MM.1S (cell line): ENCODE measurements at regions not wholly inside any gene's neighbourhood (a gene's known extent, or its start where the extent isn't known, plus 50 kb on each side); places are given as distances from the start of the nearest gene placed in this dataset.

ENCODE experiments used
- DNase-seq: peaks from one replicate; pipeline ENCODE4 v3.0.0-alpha.2; 2015
- H2AFZ ChIP-seq: fragments of 300-600 bp; sonication (generic); 2 replicates; pipeline ENCODE4 v1.6.0; 2016; ENCODE audit warnings: antibody characterized with exemption, low read length
- H3F3A ChIP-seq: fragments of 300-600 bp; sonication (generic); 2 replicates; pipeline ENCODE4 v1.6.1; 2016; ENCODE audit warnings: mild to moderate bottlenecking, antibody characterized with exemption, low read length, moderate library complexity, mixed read lengths; ENCODE audit not compliant: insufficient read depth
- H3K27ac ChIP-seq: fragments of 300-600 bp; sonication (generic); 2 replicates; pipeline ENCODE4 v1.5.1; 2016; ENCODE audit warnings: mild to moderate bottlenecking, low read length
- H3K27me3 ChIP-seq: fragments of 300-600 bp; sonication (generic); replicated peaks from 2 replicates; pipeline ENCODE4 v1.6.0; 2016; ENCODE audit warnings: low read length; ENCODE audit not compliant: insufficient read depth
- H3K36me3 ChIP-seq: fragments of 300-600 bp; sonication (generic); replicated peaks from 2 replicates; pipeline ENCODE4 v1.6.1; 2016; ENCODE audit warnings: mild to moderate bottlenecking, low read length, mixed read lengths; ENCODE audit not compliant: insufficient read depth
- H3K4me1 ChIP-seq: fragments of 300-600 bp; sonication (generic); 2 replicates; pipeline ENCODE4 v1.6.1; 2016; ENCODE audit warnings: low read length, mixed read lengths
- H3K4me2 ChIP-seq: fragments of 300-600 bp; sonication (generic); 2 replicates; pipeline ENCODE4 v1.6.0; 2016; ENCODE audit warnings: low read depth, low read length
- H3K4me3 ChIP-seq: fragments of 300-600 bp; sonication (generic); 2 replicates; pipeline ENCODE4 v1.5.1; 2016; ENCODE audit warnings: low read length, mixed read lengths
- H3K79me2 ChIP-seq: fragments of 300-600 bp; sonication (generic); 2 replicates; pipeline ENCODE4 v1.6.1; 2016; ENCODE audit warnings: mixed run types, low read length, mixed read lengths
- H3K9ac ChIP-seq: fragments of 300-600 bp; sonication (generic); 2 replicates; pipeline ENCODE4 v1.6.1; 2016; ENCODE audit warnings: low read length, mixed read lengths
- H3K9me2 ChIP-seq: fragments of 300-600 bp; sonication (generic); replicated peaks from 2 replicates; pipeline ENCODE4 v1.6.1; 2016; ENCODE audit warnings: mild to moderate bottlenecking, low read length, mixed read lengths; ENCODE audit not compliant: insufficient read depth
- H3K9me3 ChIP-seq: fragments of 300-600 bp; sonication (generic); replicated peaks from 2 replicates; pipeline ENCODE4 v1.6.1; 2016; ENCODE audit warnings: mild to moderate bottlenecking, low read length, mixed read lengths; ENCODE audit not compliant: insufficient read depth
- H4K20me1 ChIP-seq: fragments of 300-600 bp; sonication (generic); 2 replicates; pipeline ENCODE4 v1.6.1; 2016; ENCODE audit warnings: mild to moderate bottlenecking, low read length, moderate library complexity, mixed read lengths; ENCODE audit not compliant: insufficient read depth
- CTCF ChIP-seq: fragments of 300-600 bp; sonication (generic); IDR thresholded peaks from 2 replicates; pipeline ENCODE4 v1.5.1; 2016; ENCODE audit warnings: antibody characterized with exemption, low read length, mixed read lengths
- EZH2 ChIP-seq: fragments of 300-600 bp; sonication (generic); optimal IDR thresholded peaks from 2 replicates; pipeline ENCODE3; 2017; ENCODE audit warnings: low read depth, mild to moderate bottlenecking, antibody characterized with exemption, low read length, mixed read lengths
- EZH2phosphoT487 ChIP-seq: fragments of 300-600 bp; sonication (generic); IDR thresholded peaks from 2 replicates; pipeline ENCODE4 v1.6.1; 2018; ENCODE audit warnings: antibody characterized with exemption, low read length

- Histone ChIP-seq H3K27ac (no peak overlapping the region), H3K27me3 (no peaks in the 10 kb centered on the region), H3F3A (no peaks in the 10 kb centered on the region), H3K79me2 (no peaks in the 10 kb centered on the region), H3K9ac (no peak overlapping the region), H3K4me3 (no peak overlapping the region), H3K9me3 (no peaks in the 10 kb centered on the region), H3K9me2 (no peaks in the 10 kb centered on the region), H3K4me2 (no peak overlapping the region), H2AFZ (no peak overlapping the region), H3K4me1 (no peaks in the 10 kb centered on the region), H4K20me1 (no peaks in the 10 kb centered on the region), H3K36me3 (no peaks in the 10 kb centered on the region)
- no peak for DNase-seq
- TF ChIP-seq CTCF (no peak), EZH2phosphoT487 (no peak), EZH2 (no peak)
Measured at GRCh38 chr4:122229857-122230256, 77.7 kb downstream of the BLTP1 start.

DNA sequence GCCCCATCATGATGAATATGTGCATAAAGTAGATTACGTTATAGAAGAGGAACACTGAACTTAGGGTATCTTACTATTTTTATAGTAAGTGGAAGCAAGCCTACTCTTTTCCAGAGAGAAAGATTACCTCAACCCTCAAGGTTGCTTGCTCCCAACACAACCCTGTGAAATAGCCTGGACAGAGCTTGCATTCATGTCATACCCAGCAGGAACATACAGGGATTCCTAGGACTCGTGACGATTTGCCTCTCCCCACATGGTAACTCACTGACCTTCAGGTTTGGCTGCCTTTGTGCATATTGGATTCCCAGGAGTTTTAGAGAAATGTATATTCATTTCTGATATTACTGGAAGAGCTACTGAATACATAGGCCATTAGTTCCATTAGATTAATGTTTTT is 80.5 kb downstream of the BLTP1 start:
- Histone ChIP-seq H3K79me2 (no peaks in the 10 kb centered on the region), H3K9me3 (no peaks in the 10 kb centered on the region), H3K27me3 (no peaks in the 10 kb centered on the region), H3K9ac (no peak overlapping the region), H3K4me1 (no peaks in the 10 kb centered on the region), H4K20me1 (no peaks in the 10 kb centered on the region), H3K4me2 (no peak overlapping the region), H3K36me3 (no peaks in the 10 kb centered on the region), H2AFZ (no peak overlapping the region), H3K9me2 (no peaks in the 10 kb centered on the region), H3F3A (no peaks in the 10 kb centered on the region), H3K4me3 (no peak overlapping the region), H3K27ac (no peak overlapping the region)
- no peak for TF ChIP-seq EZH2
- TF ChIP-seq CTCF = no peak
- no peak for TF ChIP-seq EZH2phosphoT487
- no peak for DNase-seq

GRCh38 chr4:122234686-122235085 is 82.6 kb downstream of the BLTP1 start:
- no peak for TF ChIP-seq CTCF
- no peak for TF ChIP-seq EZH2
- no peak for TF ChIP-seq EZH2phosphoT487
- Histone ChIP-seq H4K20me1 (no peaks in the 10 kb centered on the region), H3K4me1 (no peaks in the 10 kb centered on the region), H3K4me2 (no peak overlapping the region), H3K36me3 (no peaks in the 10 kb centered on the region), H3K9me3 (no peaks in the 10 kb centered on the region), H3F3A (no peaks in the 10 kb centered on the region), H3K9me2 (no peaks in the 10 kb centered on the region), H3K4me3 (no peak overlapping the region), H3K27ac (no peak overlapping the region), H3K9ac (no peak overlapping the region), H2AFZ (no peak overlapping the region), H3K27me3 (no peaks in the 10 kb centered on the region), H3K79me2 (no peaks in the 10 kb centered on the region)
- DNase-seq = no peak

DNA sequence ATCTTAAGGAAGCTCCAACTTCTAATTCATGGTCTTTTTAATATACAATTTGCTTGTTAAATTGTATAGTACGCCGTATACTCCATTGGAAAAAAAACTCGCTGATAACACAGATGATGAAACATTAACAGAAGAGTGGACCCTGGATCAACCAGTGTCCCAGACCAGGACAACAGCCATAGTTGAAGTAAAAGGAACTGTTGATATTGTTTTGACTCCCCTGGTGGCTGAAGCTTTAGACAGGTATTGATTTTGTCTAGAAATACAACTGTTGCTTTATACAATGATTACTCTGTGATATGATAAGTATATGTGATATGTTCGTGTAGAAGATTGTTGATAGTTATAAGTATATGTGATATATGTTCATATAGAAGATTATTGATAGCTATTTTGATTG is 91.7 kb downstream of the BLTP1 start:
- no peaks in the 10 kb centered on the region for H3F3A ChIP-seq
- H3K27ac ChIP-seq = no peak overlapping the region
- H3K27me3 ChIP-seq = no peaks in the 10 kb centered on the region
- H4K20me1 ChIP-seq = no peaks in the 10 kb centered on the region
- no peak for DNase-seq
- no peaks in the 10 kb centered on the region for H3K4me1 ChIP-seq
- no peaks in the 10 kb centered on the region for H3K79me2 ChIP-seq
- TF ChIP-seq EZH2 (no peak), CTCF (no peak), EZH2phosphoT487 (no peak)
- no peaks in the 10 kb centered on the region for H3K9me2 ChIP-seq
- H3K4me3 ChIP-seq = no peak overlapping the region
- H3K9ac ChIP-seq = no peak overlapping the region
- H2AFZ ChIP-seq = no peak overlapping the region
- no peaks in the 10 kb centered on the region for H3K9me3 ChIP-seq
- no peak overlapping the region for H3K4me2 ChIP-seq
- no peaks in the 10 kb centered on the region for H3K36me3 ChIP-seq
